Activated CD8-positive, alpha-beta T cell treated with anti-CD3 and anti-CD28 coated beads, Interleukin-2, amount 10 ng/mL, durations not matched to agents 7 days and 5 days (primary cell): ENCODE measurements at regions not wholly inside any gene's neighbourhood (a gene's known extent, or its start where the extent isn't known, plus 50 kb on each side); places are given as distances from the start of the nearest gene placed in this dataset.

Source experiments
- ATAC-seq: fragments of 150-1000 bp; cut with Tn5 transposase; one replicate; pipeline ENCODE4 v1.10.0; 2021; ENCODE audit warnings: moderate library complexity
- CTCF ChIA-PET: fragments of 350-600 bp; sonication (Branson Sonifier 250); formaldehyde crosslinking; loops from one replicate; lab custom pipeline; 2021; ENCODE audit warnings: antibody characterized with exemption; lab: Charles Lee
- POLR2A ChIA-PET: fragments of 350-600 bp; sonication (Branson Sonifier 250); formaldehyde crosslinking; loops from one replicate; lab custom pipeline; 2021; ENCODE audit warnings: antibody characterized with exemption; lab: Charles Lee
- DNase-seq: peaks from one replicate; pipeline ENCODE4 v3.0.0-alpha.2; 2020
- H3K27ac Mint-ChIP-seq: one replicate; pipeline ENCODE4 v1.8.0; 2021; ENCODE audit warnings: mild to moderate bottlenecking, mixed read lengths
- H3K27me3 Mint-ChIP-seq: one replicate; pipeline ENCODE4 v1.8.0; 2021; ENCODE audit warnings: low read depth, mixed read lengths
- H3K36me3 Mint-ChIP-seq: one replicate; pipeline ENCODE4 v1.8.0; 2021; ENCODE audit warnings: low read depth, mixed read lengths
- H3K4me1 Mint-ChIP-seq: one replicate; pipeline ENCODE4 v1.8.0; 2021; ENCODE audit warnings: low read depth, mixed read lengths
- H3K4me3 Mint-ChIP-seq: one replicate; pipeline ENCODE4 v1.8.0; 2021; ENCODE audit warnings: mild to moderate bottlenecking, mixed read lengths
- H3K9me3 Mint-ChIP-seq: one replicate; pipeline ENCODE4 v1.8.0; 2022; ENCODE audit warnings: mixed read lengths; ENCODE audit not compliant: insufficient read depth

- no peaks in the 10 kb centered on the region for H3K9me3 Mint-ChIP-seq
- ChIA-PET POLR2A (no interaction called here), CTCF (no interaction called here)
- H3K4me1 Mint-ChIP-seq, result peaks cover 9% of the 10 kb centered on the region
- peaks cover 4% of the 10 kb centered on the region for H3K27me3 Mint-ChIP-seq
- ATAC-seq (no peak), DNase-seq (no peak)
- no peak overlapping the region for H3K27ac Mint-ChIP-seq
- H3K36me3 Mint-ChIP-seq, result no peaks in the 10 kb centered on the region
- no peak overlapping the region for H3K4me3 Mint-ChIP-seq
These were observed 1477.2 kb downstream of the TBC1D22A start for GRCh38 chr22:48239461-48240147.

DNA sequence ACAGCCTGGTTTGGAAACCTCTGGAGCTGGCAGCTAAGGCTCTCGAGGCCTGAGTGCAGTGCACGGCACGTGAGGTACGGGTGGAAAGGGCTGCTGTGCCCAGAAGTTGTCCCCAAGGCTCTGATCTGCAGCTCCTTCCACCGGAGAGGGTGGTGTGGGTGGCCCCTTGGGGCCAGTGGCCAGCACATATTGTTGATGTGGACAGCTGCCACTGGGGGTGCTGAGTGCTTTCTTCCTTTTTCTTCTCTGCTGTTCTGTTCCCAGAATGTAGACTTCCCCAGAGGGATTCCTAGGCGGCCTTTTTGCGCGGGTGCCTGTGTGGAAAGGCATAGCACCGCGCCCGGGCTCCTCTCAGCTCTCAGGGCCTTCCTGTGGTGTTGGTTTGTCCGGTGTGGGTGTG is 1476.5 kb downstream of the TBC1D22A start:
- CTCF ChIA-PET, result no interaction called here
- Mint-ChIP-seq H3K4me3 (no peak overlapping the region), H3K36me3 (no peaks in the 10 kb centered on the region)

DNA sequence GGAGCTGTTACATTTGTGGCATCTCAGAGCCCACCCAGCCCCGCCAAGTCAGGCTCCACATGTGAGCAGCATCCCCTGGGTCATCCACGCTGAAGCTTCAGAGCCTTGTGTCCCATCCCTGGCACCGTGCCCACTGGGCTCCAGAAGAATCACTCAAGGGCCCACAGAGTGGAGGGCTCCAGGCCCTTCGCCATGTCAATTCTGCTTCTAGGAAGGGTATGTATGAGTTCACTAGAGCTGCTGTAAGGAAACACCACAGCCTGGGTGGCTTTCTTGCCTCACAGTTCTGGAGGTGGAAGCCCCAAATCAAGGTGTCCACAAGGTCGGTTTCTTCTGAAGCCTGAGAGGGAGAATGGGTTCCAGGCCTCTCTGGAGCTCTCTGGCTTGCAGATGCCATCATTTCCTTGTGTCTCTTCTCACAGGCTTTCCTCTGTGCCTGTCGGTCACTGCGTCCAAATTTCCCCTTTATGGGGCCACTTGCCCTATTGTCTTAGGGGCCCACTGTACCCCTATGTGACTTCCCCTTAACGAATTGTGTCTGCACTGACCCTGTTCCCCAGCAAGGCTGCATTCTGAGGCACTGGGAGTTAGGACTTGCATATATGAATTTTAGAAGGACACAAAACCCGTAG is 1476.0 kb downstream of the TBC1D22A start:
- Mint-ChIP-seq H3K9me3 (no peaks in the 10 kb centered on the region), H3K27ac (no peak overlapping the region), H3K4me1 (peaks cover 8% of the 10 kb centered on the region), H3K4me3 (no peak overlapping the region), H3K36me3 (no peaks in the 10 kb centered on the region), H3K27me3 (no peaks in the 10 kb centered on the region)
- DNase-seq (no peak), ATAC-seq (no peak)
- ChIA-PET POLR2A (no interaction called here), CTCF (no interaction called here)

More for the DNA sequence above, 1476.5 kb downstream of the TBC1D22A start:
- H3K4me1 Mint-ChIP-seq, result peaks cover 8% of the 10 kb centered on the region
- ATAC-seq, result no peak
- no peak overlapping the region for H3K27ac Mint-ChIP-seq
- peaks cover 4% of the 10 kb centered on the region for H3K27me3 Mint-ChIP-seq
- H3K9me3 Mint-ChIP-seq, result no peaks in the 10 kb centered on the region
- no peak for DNase-seq
- POLR2A ChIA-PET, result no interaction called here

- no peak overlapping the region for H3K27ac Mint-ChIP-seq
These were observed 1475.2 kb downstream of the TBC1D22A start for GRCh38 chr22:48237466-48238283.

DNA sequence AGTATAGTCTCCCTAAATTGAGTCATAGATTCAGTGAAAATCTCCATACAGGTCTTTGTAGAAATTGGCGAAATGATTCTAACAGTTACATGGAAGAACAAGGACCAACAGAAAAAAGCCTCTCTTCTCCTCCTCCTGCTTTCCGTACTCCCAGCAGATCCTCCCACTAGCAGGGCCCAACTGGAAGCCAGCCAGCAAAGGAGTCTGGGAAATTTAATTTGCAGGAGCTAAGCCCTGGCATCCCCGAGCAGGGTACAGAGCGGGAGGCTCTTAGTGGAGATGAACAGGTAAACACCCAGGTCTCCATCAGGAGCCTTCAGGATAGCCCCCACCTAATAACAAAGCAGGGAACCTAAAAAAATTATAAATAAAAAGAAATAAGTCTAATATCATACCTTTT is 1473.8 kb downstream of the TBC1D22A start:
- POLR2A ChIA-PET, result no interaction called here
- CTCF ChIA-PET, result no interaction called here
- Mint-ChIP-seq H3K27me3 (no peaks in the 10 kb centered on the region), H3K4me3 (no peak overlapping the region), H3K4me1 (peaks cover 1% of the 10 kb centered on the region), H3K9me3 (no peaks in the 10 kb centered on the region), H3K36me3 (no peaks in the 10 kb centered on the region), H3K27ac (no peak overlapping the region)
- no peak for ATAC-seq
- DNase-seq, result no peak

More at GRCh38 chr22:48237466-48238283, 1475.2 kb downstream of the TBC1D22A start:
- Mint-ChIP-seq H3K36me3 (no peaks in the 10 kb centered on the region), H3K4me1 (peaks cover 7% of the 10 kb centered on the region), H3K4me3 (no peak overlapping the region), H3K27me3 (no peaks in the 10 kb centered on the region), H3K9me3 (no peaks in the 10 kb centered on the region)
- POLR2A ChIA-PET, result no interaction called here
- DNase-seq (no peak), ATAC-seq (no peak)
- CTCF ChIA-PET, result no interaction called here

DNA sequence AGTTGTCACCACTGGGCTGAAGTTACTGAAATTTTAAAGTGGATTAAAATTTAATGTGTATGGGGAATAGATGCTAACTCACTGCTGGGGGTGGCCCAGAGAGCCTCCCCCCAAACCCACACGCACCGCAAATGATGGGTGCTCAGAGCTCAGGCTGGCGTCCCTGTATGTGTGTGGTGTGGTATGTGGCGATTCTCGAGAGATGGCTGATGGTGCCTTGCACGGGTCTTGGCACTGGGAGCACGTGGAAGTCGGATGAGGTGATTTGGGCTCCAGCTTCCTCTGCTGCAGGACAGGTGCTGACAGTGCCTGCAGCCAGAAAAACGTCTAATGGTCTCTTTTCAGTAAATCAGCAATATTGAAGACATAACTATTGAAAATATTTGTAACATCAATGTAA is 1473.3 kb downstream of the TBC1D22A start:
- POLR2A ChIA-PET, result no interaction called here

GRCh38 chr22:48234011-48234410 is 1471.6 kb downstream of the TBC1D22A start:
- ChIA-PET CTCF (no interaction called here), POLR2A (no interaction called here)

More for the DNA sequence above, 1473.3 kb downstream of the TBC1D22A start:
- no peaks in the 10 kb centered on the region for H3K36me3 Mint-ChIP-seq
- H3K27me3 Mint-ChIP-seq, result no peaks in the 10 kb centered on the region
- no peak for DNase-seq
- H3K4me1 Mint-ChIP-seq, result no peaks in the 10 kb centered on the region
- no peak for ATAC-seq
- no peak overlapping the region for H3K27ac Mint-ChIP-seq
- H3K9me3 Mint-ChIP-seq, result no peaks in the 10 kb centered on the region
- CTCF ChIA-PET, result no interaction called here
- no peak overlapping the region for H3K4me3 Mint-ChIP-seq

GRCh38 chr22:48233586-48233985 is 1471.1 kb downstream of the TBC1D22A start:
- Mint-ChIP-seq H3K27ac (no peak overlapping the region), H3K36me3 (no peaks in the 10 kb centered on the region)

More at GRCh38 chr22:48234011-48234410, 1471.6 kb downstream of the TBC1D22A start:
- no peaks in the 10 kb centered on the region for H3K4me1 Mint-ChIP-seq
- ATAC-seq (no peak), DNase-seq (no peak)
- H3K9me3 Mint-ChIP-seq, result no peaks in the 10 kb centered on the region
- H3K27me3 Mint-ChIP-seq, result no peaks in the 10 kb centered on the region
- no peak overlapping the region for H3K27ac Mint-ChIP-seq
- H3K4me3 Mint-ChIP-seq, result no peak overlapping the region
- no peaks in the 10 kb centered on the region for H3K36me3 Mint-ChIP-seq

DNA sequence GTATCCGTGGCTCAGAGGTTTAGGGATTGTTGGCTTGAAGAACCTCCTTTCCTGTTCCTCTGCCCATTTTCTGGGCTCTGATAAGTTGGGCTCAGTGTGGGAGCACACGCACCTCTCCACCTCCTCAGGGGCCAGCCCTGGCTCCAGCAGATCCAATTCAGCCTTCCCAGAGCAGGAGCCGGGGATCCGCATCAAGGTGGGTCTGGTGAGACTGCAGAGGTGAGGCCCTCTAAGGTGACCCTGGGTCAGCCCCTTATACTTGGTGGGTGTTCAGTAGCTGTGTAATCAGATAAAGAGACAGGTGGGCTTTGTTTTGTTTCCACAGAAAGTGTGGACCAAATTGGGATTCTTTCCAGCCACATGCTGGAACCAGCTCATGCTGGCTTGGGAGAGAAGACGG is 1466.0 kb downstream of the TBC1D22A start:
- H3K4me1 Mint-ChIP-seq, result no peaks in the 10 kb centered on the region
- no peak overlapping the region for H3K27ac Mint-ChIP-seq
- no peak for ATAC-seq
- DNase-seq, result no peak
- POLR2A ChIA-PET, result no interaction called here
- H3K27me3 Mint-ChIP-seq, result no peaks in the 10 kb centered on the region
- CTCF ChIA-PET, result no interaction called here
- no peak overlapping the region for H3K4me3 Mint-ChIP-seq
- H3K9me3 Mint-ChIP-seq, result no peaks in the 10 kb centered on the region
- H3K36me3 Mint-ChIP-seq, result no peaks in the 10 kb centered on the region

More at GRCh38 chr22:48233586-48233985, 1471.1 kb downstream of the TBC1D22A start:
- H3K27me3 Mint-ChIP-seq, result no peaks in the 10 kb centered on the region
- DNase-seq (no peak), ATAC-seq (no peak)
- no peak overlapping the region for H3K4me3 Mint-ChIP-seq
- ChIA-PET POLR2A (no interaction called here), CTCF (no interaction called here)
- no peaks in the 10 kb centered on the region for H3K9me3 Mint-ChIP-seq
- H3K4me1 Mint-ChIP-seq, result no peaks in the 10 kb centered on the region

DNA sequence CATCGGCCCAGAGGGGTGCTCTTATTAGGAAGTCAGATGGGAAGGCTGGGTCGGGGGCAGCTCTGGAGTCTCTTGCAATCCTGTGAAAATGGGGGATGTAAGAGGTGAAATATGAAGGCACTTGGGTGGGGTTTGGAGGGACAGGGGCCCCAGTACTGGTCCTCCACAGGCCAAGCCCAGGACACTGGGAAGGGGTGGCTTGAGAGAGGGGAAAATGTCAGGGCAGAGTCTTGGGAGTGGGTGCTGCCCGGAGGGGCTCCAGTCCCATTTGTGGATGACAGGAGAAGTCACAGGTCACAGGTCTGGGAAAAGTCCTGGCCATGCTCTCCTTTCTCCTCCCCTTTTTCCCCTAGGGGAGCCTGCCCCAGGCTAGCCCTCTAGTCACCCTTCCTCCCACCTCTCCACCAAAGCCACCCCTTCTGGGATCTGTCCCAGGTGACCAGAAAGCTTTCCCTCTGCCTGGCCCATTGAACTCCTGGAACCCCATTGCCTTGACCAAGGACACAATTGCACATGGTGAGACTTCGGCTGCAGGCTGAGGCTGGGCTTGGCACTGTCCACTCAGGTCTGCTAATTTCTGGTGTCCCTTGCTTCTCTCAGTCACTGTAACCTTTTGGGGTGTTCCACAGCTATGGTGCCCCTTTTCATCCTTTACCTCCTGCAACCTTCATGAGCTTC is 1465.0 kb downstream of the TBC1D22A start:
- ChIA-PET CTCF (no interaction called here), POLR2A (no interaction called here)
- Mint-ChIP-seq H3K27me3 (no peaks in the 10 kb centered on the region), H3K4me3 (no peak overlapping the region), H3K4me1 (no peaks in the 10 kb centered on the region), H3K36me3 (no peaks in the 10 kb centered on the region), H3K9me3 (no peaks in the 10 kb centered on the region), H3K27ac (no peak overlapping the region)
- ATAC-seq (no peak), DNase-seq (no peak)

GRCh38 chr22:48226026-48227013 is 1463.9 kb downstream of the TBC1D22A start:
- ATAC-seq, result no peak
- Mint-ChIP-seq H3K4me3 (no peak overlapping the region), H3K27me3 (no peaks in the 10 kb centered on the region), H3K9me3 (no peaks in the 10 kb centered on the region), H3K4me1 (no peaks in the 10 kb centered on the region), H3K36me3 (no peaks in the 10 kb centered on the region), H3K27ac (no peak overlapping the region)
- DNase-seq, result no peak
- POLR2A ChIA-PET, result no interaction called here
- CTCF ChIA-PET, result no interaction called here
